ENCODE measurements at regions not wholly inside any gene's neighbourhood (a gene's known extent, or its start where the extent isn't known, plus 50 kb on each side); places are given as distances from the start of the nearest gene placed in this dataset.

GRCh38 chr1:79827446-79827845 lies 820.9 kb upstream of the ADGRL4 start:
- TF ChIP-seq CTCF (IDR thresholded peaks at IDR 0.05; ENCODE audit: insufficient read depth in 1 of 2, low read depth in 1 of 2, low read length in 1 of 2, severe bottlenecking in 1 of 2, unreplicated experiment in 1 of 2): no peak

GRCh38 chr1:79825551-79825950 lies 819.0 kb upstream of the ADGRL4 start:
- H3K9me3 ChIP-seq: no peaks in the 10 kb centered on the region

More at GRCh38 chr1:79827446-79827845, 820.9 kb upstream of the ADGRL4 start:
- POLR2A ChIA-PET: no interaction called here
- no peaks in the 10 kb centered on the region for H3K4me1 Mint-ChIP-seq (ENCODE audit: low read depth, unreplicated experiment)
- H3K4me1 ChIP-seq: no peaks in the 10 kb centered on the region
- no peak overlapping the region for H3K27ac Mint-ChIP-seq (ENCODE audit: unreplicated experiment)
- no peaks in the 10 kb centered on the region for H3K27me3 ChIP-seq (replicated peaks; ENCODE audit: control insufficient read depth, insufficient read depth, low read length)
- intact Hi-C loops (cut with micrococcal nuclease; ENCODE audit: unreplicated experiment): no loop called here
- H3K9me3 Mint-ChIP-seq (ENCODE audit: unreplicated experiment): no peaks in the 10 kb centered on the region
- no peaks in the 10 kb centered on the region for H3K36me3 ChIP-seq (ENCODE audit: control insufficient read depth, insufficient read depth, low read length)
- DNase-seq: no peak
- no peak overlapping the region for H3K4me3 Mint-ChIP-seq (ENCODE audit: unreplicated experiment)
- H3K36me3 Mint-ChIP-seq (ENCODE audit: insufficient read depth, unreplicated experiment): no peaks in the 10 kb centered on the region
- BruUV-seq (replicated peaks): no TSS peak
- H3K4me3 ChIP-seq (ENCODE audit: low read depth, low read length): no peak overlapping the region
- H3K27me3 Mint-ChIP-seq (ENCODE audit: insufficient read depth, unreplicated experiment): no peaks in the 10 kb centered on the region
- H3K9me3 ChIP-seq: no peaks in the 10 kb centered on the region
- CTCF ChIA-PET: no interaction called here

GRCh38 chr1:79822053-79822452 lies 815.5 kb upstream of the ADGRL4 start:
- DNase-seq: no peak
- Histone ChIP-seq H3K9me3 (no peaks in the 10 kb centered on the region), H3K36me3 (ENCODE audit: control insufficient read depth, insufficient read depth, low read length) (no peaks in the 10 kb centered on the region), H3K4me1 (no peaks in the 10 kb centered on the region), H3K4me3 (ENCODE audit: low read depth, low read length) (no peak overlapping the region), H3K27me3 (replicated peaks; ENCODE audit: control insufficient read depth, insufficient read depth, low read length) (no peaks in the 10 kb centered on the region)
- Mint-ChIP-seq H3K27ac (ENCODE audit: unreplicated experiment) (no peak overlapping the region), H3K9me3 (ENCODE audit: unreplicated experiment) (no peaks in the 10 kb centered on the region), H3K4me3 (ENCODE audit: unreplicated experiment) (no peak overlapping the region), H3K27me3 (ENCODE audit: insufficient read depth, unreplicated experiment) (no peaks in the 10 kb centered on the region), H3K36me3 (ENCODE audit: insufficient read depth, unreplicated experiment) (no peaks in the 10 kb centered on the region), H3K4me1 (ENCODE audit: low read depth, unreplicated experiment) (no peaks in the 10 kb centered on the region)
- no peak for TF ChIP-seq CTCF (IDR thresholded peaks at IDR 0.05; ENCODE audit: insufficient read depth in 1 of 2, low read depth in 1 of 2, low read length in 1 of 2, severe bottlenecking in 1 of 2, unreplicated experiment in 1 of 2)
- CTCF ChIA-PET: no interaction called here
- no TSS peak for BruUV-seq (replicated peaks)
- intact Hi-C loops (cut with micrococcal nuclease; ENCODE audit: unreplicated experiment): no loop called here
- POLR2A ChIA-PET: no interaction called here

More at GRCh38 chr1:79825551-79825950, 819.0 kb upstream of the ADGRL4 start:
- Histone ChIP-seq H3K36me3 (ENCODE audit: control insufficient read depth, insufficient read depth, low read length) (no peaks in the 10 kb centered on the region), H3K27me3 (replicated peaks; ENCODE audit: control insufficient read depth, insufficient read depth, low read length) (no peaks in the 10 kb centered on the region), H3K4me1 (no peaks in the 10 kb centered on the region), H3K4me3 (ENCODE audit: low read depth, low read length) (no peak overlapping the region)
- H3K4me1 Mint-ChIP-seq (ENCODE audit: low read depth, unreplicated experiment): no peaks in the 10 kb centered on the region
- no TSS peak for BruUV-seq (replicated peaks)
- H3K36me3 Mint-ChIP-seq (ENCODE audit: insufficient read depth, unreplicated experiment): no peaks in the 10 kb centered on the region
- no peak overlapping the region for H3K27ac Mint-ChIP-seq (ENCODE audit: unreplicated experiment)
- H3K9me3 Mint-ChIP-seq (ENCODE audit: unreplicated experiment): no peaks in the 10 kb centered on the region
- POLR2A ChIA-PET: no interaction called here
- H3K27me3 Mint-ChIP-seq (ENCODE audit: insufficient read depth, unreplicated experiment): no peaks in the 10 kb centered on the region
- intact Hi-C loops (cut with micrococcal nuclease; ENCODE audit: unreplicated experiment): no loop called here
- H3K4me3 Mint-ChIP-seq (ENCODE audit: unreplicated experiment): no peak overlapping the region
- no peak for DNase-seq
- TF ChIP-seq CTCF (IDR thresholded peaks at IDR 0.05; ENCODE audit: insufficient read depth in 1 of 2, low read depth in 1 of 2, low read length in 1 of 2, severe bottlenecking in 1 of 2, unreplicated experiment in 1 of 2): no peak
- CTCF ChIA-PET: no interaction called here

Measured in Caco-2 (cell line).